Left cardiac atrium (tissue), 4 donors: ENCODE measurements at regions not wholly inside any gene's neighbourhood (a gene's known extent, or its start where the extent isn't known, plus 50 kb on each side); places are given as distances from the start of the nearest gene placed in this dataset.
"Not testable (repeated sequence)": the region's sequence is repeated elsewhere in the genome, so short reads cannot be mapped to it uniquely, and the experiment has no call there.

ENCODE experiments used
- ATAC-seq, 2 donors: fragments of 200-7000 bp; cut with Tn5 transposase; one replicate each; pipeline ENCODE4 v1.9.1; 2020; ENCODE audit warnings: mild to moderate bottlenecking in 2 of 2, moderate library complexity in 2 of 2
- DNase-seq: peaks from one replicate; pipeline ENCODE4 v3.0.0-alpha.2; 2020
- intact Hi-C, 2 donors: fragments of 100-400 bp; cut with DNase I; formaldehyde crosslinking; loops; one replicate each; pipeline versions ENCODE4 v1.14.1 to v1.15.1; 2022 to 2023
- donor health status: DM: no; HTN: yes; CAD: no.
- donor health status: DM: no; HTN: yes; CAD: no; lungs with severe emphysema.
- donor health status: DM: yes; HTN: yes; CAD: no.
- donor health status: Dilated cardiomyopathy.

DNA sequence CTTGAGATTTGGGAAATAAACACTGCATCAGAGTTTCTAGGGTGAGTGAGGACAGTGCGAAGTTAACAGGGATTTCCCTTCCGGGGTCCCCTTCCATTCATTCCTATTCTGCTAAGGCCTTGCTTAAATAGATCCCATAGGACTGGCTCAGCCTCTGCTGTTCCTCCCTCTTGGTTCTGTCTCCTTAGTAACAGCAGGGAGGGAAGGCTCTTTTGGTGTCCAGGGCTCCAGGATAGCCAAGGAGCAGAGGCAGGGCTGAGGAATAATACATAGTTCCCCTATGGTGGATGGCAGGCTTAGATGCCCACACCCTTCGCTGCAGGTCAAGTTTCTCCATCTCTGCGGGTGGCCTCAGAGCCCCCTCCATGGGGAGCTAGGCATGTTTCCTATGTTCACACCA lies 591.7 kb downstream of the ACTL7B start:
- intact Hi-C loops = no loop called here
- ATAC-seq (no peak), DNase-seq (no peak)

DNA sequence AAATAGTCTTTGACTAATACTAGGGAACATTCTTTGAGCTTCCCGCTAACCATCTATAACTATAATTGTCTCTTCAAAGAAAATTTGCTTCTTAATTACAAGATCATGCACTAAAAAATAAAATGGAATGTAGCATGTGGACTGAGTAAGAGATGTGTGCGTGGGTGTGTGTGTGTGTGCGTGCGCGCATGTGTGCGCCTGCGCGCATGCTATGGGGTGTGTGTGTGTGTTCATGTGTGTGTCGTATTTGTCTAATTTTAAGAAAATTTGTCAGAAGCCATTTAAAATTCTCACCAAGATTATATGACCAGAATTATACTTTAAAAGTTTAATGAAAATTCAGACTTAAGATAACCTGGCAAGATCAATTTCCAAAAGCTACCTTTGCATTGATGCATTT lies 593.0 kb downstream of the ACTL7B start:
- intact Hi-C loops = no loop called here
- ATAC-seq = no peak
- no peak for DNase-seq

DNA sequence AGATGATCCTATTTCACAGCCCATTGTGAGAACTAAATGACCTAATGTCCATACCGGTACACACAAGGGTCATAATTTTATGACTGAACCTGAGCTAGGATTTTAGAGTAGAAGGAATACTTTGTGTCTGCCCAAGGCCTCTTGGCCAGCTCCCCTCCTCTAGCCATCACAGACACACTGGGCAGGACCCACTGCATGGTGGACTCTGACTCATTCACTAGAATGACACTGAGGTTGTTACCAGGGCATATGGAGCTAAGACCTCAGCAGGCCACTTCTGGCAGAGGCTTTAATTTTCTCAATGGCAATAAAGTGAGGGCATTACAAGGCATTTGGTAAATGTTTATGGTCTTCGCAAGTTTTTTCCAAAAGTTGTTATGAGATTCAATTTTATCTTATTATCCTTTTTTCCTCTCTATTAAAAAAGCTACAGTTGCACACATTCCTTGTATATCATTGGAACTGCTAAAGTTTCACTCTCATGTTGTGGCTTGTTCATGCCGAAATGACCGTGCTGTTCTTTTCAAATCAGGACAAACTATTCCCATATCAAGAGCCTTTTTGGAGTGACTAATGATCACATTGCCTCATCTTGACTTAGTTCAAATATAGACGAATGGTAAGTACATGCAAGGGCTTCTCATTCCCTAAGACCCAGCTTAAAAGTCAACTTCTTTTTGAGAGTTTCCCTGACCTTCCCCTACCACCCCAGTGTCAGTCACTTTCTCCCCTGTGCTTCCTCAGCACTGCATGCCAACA lies 595.7 kb downstream of the ACTL7B start:
- ATAC-seq (no peak), DNase-seq (no peak)
- intact Hi-C loops = no loop called here

DNA sequence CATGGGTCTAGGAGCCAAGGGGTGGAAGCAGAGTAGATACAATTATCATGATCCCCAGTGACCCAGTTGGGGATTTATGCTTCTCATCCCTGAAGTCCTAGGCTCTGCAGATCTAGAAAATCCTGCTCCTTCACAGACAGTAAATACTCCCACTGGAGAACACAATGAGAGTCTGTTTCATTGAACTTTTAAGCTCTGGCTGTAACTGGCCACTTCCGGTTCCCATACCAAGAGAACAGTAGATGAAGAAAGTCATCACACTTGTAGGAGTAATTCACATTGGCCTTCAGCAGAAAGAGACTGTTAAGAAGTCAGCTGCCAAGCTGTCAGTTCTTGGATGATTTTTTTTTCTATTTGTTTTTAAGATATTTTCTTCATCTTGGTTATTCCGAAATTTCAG lies 597.1 kb downstream of the ACTL7B start:
- intact Hi-C loops = no loop called here
- ATAC-seq = no peak

DNA sequence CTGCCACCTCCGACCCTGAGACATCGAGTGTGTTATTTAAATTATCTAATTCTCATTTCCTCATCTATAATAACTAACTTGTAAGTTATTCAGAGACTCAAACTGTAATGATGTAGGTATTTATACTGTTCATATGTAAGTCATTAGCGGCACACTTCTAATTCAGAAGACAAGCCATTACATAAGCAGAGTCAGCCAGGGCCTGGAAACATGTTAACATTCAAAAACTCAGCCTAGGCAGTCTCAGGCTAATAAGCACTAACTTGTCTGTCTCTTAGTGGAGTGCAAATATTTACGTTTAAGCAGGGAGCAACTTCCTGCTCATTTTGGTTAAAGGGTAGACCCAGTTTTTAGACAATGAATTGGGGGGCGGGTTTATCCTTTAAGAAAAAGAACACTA lies 598.4 kb downstream of the ACTL7B start:
- DNase-seq (no peak), ATAC-seq (no peak)
- intact Hi-C loops = no loop called here

More for the DNA sequence above, 597.1 kb downstream of the ACTL7B start:
- no peak for DNase-seq

DNA sequence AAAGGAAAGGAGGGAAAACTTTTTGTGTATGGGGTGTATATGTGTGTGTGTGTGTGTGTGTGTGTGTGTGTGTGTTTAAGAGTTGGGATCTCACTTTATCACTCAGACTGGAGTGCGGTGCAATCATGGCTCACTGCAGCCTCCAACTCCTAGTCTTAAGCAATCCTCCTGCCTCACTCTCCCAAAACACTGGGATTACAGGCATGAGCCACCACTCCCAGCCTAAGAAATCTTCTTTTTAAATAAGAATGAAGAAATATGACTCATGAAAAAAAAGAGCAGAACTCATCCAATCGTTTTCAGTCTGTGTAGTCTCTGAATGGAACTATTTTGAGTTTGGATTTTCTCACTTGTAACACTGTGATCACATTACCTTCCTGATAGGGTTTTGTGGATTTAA lies 601.5 kb downstream of the ACTL7B start:
- ATAC-seq (peak in 1 of 2 donors; percentile 54), DNase-seq (no peak)
- intact Hi-C loops = no loop called here

DNA sequence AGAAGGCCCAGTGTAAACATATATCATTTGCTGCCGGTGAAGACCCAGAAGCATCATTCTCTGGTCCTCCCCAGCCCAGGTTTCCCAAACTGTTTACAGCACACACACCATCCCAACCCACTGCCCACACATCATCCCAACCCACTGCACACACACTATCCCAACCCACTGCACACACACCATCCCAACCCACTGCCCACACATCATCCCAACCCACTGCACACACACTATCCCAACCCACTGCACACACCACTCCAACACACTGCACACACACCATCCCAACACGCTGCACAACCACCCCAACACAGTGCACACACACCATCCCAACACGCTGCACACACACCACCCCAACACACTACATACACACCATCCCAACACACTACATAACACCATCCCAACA lies 608.4 kb downstream of the ACTL7B start:
- ATAC-seq, intact Hi-C loops, DNase-seq: not testable (repeated sequence)

DNA sequence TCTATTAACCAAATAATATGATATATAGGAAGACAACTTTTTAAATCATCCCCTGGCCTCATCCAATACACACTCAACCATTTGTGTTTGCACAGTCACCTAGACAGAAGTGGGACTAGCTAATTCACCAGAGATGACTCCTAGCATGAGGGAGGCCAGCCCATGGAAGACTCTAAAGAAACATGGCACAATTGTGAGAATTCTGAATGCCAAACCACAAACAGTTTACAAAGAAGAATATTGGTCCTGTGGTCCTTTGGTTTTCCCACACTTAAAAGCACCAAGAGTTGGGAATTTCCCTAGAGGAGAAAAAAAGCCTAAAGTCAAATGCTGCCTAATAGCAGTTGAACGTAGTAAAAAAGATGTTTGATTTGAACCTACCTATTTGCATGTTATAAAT lies 609.9 kb downstream of the ACTL7B start:
- ATAC-seq (no peak), DNase-seq (no peak)
- intact Hi-C loops = no loop called here

DNA sequence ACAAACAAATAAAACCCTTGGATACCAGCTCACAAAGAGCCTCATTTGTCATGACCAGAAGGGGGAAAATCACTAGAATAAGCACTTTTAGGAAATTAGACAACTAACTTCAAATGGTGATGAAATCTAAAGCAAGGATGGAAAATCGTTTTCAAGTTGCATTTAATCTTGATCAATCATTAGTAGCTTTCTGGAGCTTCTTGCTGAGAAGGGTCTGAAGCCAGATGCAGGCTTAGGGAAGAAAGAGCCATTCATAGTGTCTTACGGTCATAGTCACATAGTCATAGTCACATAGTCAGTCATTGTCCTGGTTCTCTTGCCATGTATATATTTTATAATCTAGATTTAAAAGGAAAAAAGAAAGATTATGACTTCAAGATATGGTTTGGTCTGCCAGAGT lies 610.5 kb downstream of the ACTL7B start:
- no peak for DNase-seq
- ATAC-seq = no peak
- intact Hi-C loops = no loop called here

DNA sequence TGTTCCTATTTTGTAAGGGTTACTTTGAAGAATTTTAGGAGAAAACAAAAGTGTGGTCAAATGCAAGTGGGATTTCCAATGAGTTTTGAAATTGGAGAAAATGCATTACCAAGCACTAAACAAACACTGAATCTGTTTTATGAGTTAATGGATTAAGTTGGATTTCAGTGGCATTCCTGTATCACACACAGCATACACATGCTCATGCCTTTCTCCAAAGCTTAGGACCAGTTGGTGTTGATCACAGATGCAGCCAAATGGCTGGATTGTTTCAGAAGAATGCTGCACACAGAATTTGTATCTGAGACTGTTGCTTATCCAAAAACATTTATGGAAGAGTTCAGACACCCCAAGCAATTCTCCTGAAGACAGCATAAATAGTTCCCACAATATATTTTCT lies 611.1 kb downstream of the ACTL7B start:
- ATAC-seq = no peak
- intact Hi-C loops = no loop called here
- DNase-seq = no peak

DNA sequence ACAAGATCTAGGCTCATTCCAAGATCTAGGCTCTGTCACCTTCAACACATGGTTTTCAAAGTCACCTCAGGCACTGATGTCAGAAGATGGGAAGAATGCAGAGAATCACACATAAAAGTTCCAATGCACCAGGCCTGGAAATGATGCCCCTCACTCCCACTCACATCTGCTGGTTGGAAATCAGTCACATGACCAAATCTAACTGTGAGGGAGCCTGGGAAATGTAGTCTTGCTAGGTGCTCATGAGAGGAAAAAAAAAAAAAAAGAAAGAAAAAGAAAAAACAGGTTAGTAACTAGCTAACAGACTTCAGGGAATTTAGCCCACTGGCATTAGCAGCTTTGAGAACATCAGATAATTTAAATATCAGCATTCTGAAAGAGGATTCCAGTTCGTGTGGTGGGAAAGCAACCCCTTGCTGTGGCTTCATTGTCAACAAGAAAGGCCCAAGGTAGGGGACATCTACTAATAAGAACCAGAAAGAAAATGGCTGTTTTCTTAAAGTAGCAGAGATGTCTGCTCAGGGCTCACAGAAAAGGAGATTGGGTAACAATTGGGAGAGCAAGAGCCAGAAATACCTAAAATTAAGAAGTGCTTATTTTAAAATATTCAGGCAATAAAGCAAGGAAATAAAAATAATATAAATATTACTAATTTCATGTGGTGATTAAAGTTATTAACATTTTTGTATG lies 614.3 kb downstream of the ACTL7B start:
- DNase-seq (no peak), ATAC-seq (no peak)
- intact Hi-C loops = no loop called here

DNA sequence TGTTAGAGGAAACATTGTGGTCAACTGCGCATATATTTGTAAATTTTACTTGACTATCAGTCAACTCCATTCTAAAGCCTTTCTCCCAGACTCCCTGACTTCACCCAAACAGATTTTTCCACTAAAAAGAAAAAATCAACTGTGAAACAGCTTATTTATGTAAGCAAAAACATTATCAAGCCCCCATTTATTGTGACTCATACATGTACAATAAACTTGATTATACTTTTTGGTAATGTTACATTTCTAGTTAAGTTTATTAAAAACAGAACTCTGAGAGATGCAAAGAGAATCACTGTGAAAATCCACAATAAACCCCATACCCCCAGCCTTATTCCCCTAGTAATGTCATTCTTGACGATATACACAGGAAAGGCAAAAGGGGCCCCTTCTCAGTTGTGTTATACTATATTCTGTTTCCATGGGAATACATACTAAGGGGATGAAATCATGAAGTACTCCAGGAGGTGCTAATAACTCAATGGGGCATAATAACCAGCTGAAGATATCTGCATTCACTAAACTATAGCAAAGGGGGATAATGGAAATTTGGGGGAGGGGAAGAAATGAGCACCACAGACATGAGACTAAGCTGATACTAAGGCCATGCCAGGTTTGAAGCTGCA lies 616.0 kb downstream of the ACTL7B start:
- intact Hi-C loops = no loop called here
- no peak for ATAC-seq
- no peak for DNase-seq

DNA sequence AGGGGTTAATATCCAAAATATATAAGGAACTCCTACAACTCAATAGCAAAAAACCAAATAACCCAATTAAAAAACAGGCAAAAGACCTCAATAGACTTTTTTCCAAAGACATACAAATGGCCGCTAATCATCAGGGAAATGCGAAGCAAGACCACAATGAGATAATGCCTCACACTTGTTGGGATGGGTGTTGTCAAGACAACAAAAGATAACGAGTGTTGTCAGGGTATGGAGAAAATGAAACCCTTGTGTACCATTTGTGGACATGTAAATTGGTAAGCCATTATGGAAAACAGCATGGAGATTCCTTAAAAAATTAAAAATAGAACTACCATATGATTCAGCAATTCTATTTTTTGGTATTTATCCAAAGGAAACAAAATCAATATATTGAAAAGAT lies 620.2 kb downstream of the ACTL7B start:
- DNase-seq = no peak
- ATAC-seq = no peak
- intact Hi-C loops = no loop called here

DNA sequence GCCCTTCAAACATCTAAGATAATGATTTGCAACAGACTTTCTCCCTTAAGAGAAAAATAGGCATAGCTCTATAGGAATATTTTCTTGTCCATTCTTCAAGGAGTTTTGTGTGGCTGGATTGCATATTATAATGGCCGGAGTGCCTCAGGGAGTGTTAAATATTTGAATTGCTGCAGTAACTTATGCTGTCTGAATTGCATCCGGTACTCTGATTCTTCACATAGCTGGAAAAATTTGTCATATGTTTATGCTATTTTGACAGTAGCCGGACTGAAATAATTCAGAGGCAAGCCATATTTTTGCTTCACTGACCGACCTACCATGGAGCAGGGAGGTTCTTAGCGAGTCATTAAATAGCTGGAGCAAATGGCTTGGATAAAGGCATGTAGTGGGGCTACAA lies 621.0 kb downstream of the ACTL7B start:
- intact Hi-C loops = no loop called here
- no peak for DNase-seq
- no peak for ATAC-seq

DNA sequence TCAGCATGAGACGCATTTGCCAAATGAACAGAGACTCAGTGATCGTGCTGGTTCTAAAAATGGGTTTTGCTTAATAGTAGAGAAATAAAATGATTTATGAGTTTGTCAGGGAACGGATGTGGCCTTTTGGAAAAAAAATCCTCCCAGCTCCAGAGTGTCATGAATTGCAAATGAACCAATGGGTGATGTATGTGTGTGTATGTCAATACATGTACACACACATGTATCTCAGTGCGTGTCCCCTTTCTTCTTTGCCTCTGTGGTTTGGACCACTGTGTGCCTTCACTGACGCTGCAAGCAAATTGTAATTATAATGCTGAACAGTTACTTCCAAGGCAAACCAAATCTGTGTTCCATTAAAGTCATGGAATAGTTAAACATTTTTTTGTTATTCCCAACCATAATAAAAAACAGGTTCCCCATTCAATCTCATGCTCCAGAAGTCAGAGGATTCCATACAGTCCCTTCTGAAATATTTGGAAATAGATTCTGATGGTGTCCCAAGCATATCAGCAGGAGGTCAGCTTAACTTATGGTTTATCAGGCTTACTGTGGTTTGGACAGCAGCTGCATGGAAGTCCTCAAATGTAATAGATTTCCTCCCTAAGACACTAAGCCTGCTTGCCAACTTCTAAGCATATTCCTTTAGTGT lies 630.5 kb downstream of the ACTL7B start:
- DNase-seq (no peak), ATAC-seq (no peak)
- intact Hi-C loops = no loop called here

DNA sequence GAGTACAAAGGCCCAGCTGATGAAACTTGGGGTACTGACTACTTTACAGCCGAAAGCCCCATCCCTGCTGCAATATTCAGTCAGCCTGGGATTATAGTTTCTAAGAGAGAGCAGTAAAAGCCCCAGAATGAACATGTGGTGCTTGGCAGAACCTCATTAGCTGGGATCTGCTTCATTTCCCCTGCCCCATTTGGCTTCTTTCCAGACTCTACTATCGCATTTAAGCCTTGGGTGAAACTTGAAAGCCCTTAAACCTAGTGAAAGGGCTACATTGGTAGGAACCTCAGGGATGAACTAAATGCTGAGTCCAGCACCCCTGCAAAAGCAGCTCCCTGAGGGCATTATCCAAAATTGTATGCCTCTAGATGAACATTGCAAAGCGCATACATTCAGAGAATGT lies 631.1 kb downstream of the ACTL7B start:
- DNase-seq (no peak), ATAC-seq (no peak)
- intact Hi-C loops = no loop called here

DNA sequence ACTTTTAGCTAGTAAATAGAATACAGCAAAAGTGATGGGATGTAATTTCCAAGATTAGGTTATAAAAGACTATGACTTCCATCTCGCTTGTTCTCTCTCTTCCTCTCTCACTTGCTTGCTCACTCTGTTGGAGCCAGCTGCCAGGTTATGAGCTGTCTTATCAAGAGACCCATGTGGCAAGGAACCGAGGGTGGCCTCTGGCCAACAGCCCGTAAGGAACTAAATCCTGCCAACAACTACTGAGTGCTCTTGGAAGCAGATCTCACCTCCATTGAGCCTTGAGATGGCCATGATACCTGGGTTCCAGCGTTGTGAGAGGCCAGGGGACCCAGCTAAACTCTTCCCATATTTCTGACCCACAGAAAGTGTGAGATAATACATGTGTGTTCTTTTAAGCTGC lies 636.1 kb downstream of the ACTL7B start:
- ATAC-seq (no peak), DNase-seq (peak; percentile 17)
- intact Hi-C loops = no loop called here

DNA sequence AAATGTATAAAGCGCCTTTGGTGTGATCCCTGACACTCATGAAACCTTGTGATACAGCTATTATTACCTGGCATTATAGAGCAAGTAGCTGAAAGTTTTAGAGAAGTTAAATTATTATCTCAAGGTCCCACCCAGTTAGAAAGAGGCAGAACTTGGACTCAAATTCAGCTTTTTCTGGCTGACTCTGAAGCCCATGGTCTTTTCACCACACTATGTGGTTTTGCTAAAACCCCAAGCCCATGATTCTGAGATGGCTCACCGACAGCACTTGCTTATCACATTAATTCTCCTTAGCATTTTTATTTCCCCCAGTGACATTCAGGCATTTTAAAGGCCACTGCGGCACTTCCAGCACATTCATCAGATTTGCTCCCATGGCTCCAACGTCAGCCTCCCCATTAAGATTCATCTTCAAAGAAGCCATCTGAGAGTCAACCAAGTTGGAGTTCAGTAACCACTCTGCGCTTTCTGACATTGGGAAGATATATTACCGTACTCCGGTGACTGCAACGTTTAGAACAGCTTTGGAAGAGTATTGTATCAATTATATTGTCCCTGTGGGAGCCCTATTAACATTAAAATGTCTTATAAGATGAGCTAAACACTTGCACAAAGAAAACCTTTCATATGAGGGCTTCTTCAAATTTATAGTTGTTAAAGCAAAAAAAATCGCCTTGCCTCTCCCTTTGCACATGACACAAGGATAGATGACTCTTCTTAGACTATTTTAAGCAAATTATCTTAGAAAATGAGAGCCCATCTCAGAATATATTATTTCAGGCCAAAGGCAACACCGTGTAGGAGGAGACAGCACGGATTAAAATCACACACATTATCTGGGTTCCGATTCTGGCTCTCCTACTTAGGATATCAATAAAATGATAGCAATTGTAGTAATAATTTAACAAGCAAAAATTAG lies 638.1 kb downstream of the ACTL7B start:
- no peak for DNase-seq
- intact Hi-C loops = no loop called here
- ATAC-seq = no peak

DNA sequence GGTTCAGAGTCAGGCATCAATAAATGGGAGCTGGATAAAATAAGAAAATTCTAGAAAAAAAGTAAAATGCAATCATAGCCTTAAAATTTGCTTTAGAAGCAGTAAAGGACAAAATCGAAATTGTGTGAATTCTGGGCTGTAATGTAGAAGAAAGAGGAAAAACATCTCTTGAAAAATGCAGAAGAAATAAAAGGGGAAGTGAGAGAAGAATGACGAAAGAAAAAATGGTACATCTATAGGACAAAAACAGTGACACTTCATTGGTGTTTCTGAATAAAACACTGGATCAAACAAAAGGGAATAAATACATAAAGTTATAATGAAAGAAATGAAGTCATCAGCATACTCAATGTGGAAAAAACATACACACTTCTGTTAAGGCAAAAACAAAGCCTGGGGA lies 642.3 kb downstream of the ACTL7B start:
- ATAC-seq (no peak), DNase-seq (no peak)
- intact Hi-C loops = no loop called here
